ENCODE measurements at regions not wholly inside any gene's neighbourhood (a gene's known extent, or its start where the extent isn't known, plus 50 kb on each side); places are given as distances from the start of the nearest gene placed in this dataset.
"Not testable (repeated sequence)": the region's sequence is repeated elsewhere in the genome, so short reads cannot be mapped to it uniquely, and the experiment has no call there.

DNA sequence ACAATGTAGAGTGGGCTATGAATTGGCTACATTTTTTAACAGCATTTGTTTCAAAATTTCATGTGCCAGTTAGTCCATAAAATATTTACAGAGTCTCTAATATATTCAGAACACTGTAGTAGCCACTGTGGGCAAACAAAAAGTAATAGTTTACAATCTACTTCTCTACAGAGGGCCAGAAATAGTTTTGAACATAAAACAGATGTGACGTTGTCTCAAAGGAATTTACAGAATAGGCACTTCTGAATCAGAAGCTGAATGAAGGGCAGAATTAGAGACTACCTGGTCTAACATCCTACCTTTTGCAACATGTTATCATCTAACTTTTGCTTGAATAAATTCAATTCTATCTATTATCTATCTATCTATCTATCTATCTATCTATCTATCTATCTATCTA, 811.9 kb upstream of the EPHA5 start:
- Histone ChIP-seq H3K36me3 (replicated peaks in 1 of 2; ENCODE audit: insufficient read depth in 1 of 2, low read depth in 2 of 2) (no peaks in the 10 kb centered on the region), H3K27me3 (no peaks in the 10 kb centered on the region), H3K9me3 (no peaks in the 10 kb centered on the region), H3K4me1 (no peaks in the 10 kb centered on the region), H3K27ac (no peak overlapping the region), H3K4me3 (no peak overlapping the region)
- ATAC-seq, result no peak
- WGBS, 2 donors, result 31 to 56% methylated on average over 1 of the region's 1 CpG
- intact Hi-C loops (cut with DNase I), result no loop called here
- no peak for DNase-seq
- TF ChIP-seq, protein P1, sequence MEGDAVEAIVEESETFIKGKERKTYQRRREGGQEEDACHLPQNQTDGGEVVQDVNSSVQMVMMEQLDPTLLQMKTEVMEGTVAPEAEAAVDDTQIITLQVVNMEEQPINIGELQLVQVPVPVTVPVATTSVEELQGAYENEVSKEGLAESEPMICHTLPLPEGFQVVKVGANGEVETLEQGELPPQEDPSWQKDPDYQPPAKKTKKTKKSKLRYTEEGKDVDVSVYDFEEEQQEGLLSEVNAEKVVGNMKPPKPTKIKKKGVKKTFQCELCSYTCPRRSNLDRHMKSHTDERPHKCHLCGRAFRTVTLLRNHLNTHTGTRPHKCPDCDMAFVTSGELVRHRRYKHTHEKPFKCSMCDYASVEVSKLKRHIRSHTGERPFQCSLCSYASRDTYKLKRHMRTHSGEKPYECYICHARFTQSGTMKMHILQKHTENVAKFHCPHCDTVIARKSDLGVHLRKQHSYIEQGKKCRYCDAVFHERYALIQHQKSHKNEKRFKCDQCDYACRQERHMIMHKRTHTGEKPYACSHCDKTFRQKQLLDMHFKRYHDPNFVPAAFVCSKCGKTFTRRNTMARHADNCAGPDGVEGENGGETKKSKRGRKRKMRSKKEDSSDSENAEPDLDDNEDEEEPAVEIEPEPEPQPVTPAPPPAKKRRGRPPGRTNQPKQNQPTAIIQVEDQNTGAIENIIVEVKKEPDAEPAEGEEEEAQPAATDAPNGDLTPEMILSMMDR (IDR thresholded peaks at IDR 0.05), result no peak
- TF ChIP-seq POLR2A (IDR thresholded peaks at IDR 0.05), result no peak

DNA sequence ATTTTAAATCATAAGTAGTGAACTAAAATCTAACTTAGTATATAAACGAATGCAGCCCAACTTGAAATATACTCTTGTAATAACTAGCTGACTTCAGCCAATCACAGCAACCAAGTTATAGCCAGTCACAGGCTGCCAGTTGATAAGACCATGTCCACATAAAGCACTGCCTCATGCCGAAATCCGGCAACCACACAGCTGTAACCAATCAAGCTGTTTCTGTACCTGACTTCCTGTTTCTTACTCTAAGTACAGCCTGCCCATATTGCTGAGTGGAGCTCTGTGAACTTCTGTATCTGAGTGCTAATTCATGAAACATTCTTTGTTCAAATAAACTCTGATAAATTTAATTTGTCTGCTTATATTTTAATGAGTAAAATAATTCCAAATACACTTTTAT, 805.3 kb upstream of the EPHA5 start:
- Histone ChIP-seq H3K4me1 (no peaks in the 10 kb centered on the region), H3K36me3 (replicated peaks in 1 of 2; ENCODE audit: insufficient read depth in 1 of 2, low read depth in 2 of 2) (no peaks in the 10 kb centered on the region), H3K9me3 (no peaks in the 10 kb centered on the region), H3K27me3 (no peaks in the 10 kb centered on the region), H3K27ac (no peak overlapping the region), H3K4me3 (no peak overlapping the region)
- DNase-seq (no peak), ATAC-seq (no peak)
- TF ChIP-seq POLR2A (IDR thresholded peaks at IDR 0.05), result no peak
- TF ChIP-seq, protein P1 (IDR thresholded peaks at IDR 0.05), result no peak
- WGBS, 2 donors, result 35 to 39% methylated on average over 3 of the region's 3 CpGs
- intact Hi-C loops (cut with DNase I), result no loop called here

DNA sequence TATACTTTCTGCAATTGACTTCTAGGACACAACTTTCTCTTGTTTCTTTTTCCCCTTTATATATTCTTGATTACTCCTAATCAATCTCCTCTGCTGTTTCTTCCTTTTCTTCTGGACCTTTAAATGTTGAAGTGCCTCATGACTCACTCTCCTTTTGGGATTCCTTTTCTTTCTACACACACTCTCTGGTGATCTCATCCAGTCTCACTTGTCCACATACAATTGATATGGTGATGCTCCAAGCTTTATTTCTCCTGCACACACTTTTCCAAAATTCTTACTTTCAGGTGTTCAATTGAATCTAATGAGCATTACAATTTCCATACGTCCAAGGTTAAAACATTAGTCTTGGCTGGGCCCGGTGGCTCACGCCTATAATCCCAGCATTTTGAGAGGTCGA, 794.8 kb upstream of the EPHA5 start:
- H3K27me3 ChIP-seq, result no peaks in the 10 kb centered on the region
- DNase-seq, result no peak
- TF ChIP-seq, protein P1 (IDR thresholded peaks at IDR 0.05), result no peak
- TF ChIP-seq POLR2A (IDR thresholded peaks at IDR 0.05), result no peak
- intact Hi-C loops (cut with DNase I), result no loop called here
- no peaks in the 10 kb centered on the region for H3K9me3 ChIP-seq
- 58 to 60% methylated on average over 4 of the region's 4 CpGs for WGBS, 2 donors
- H3K4me3 ChIP-seq, result no peak overlapping the region
- H3K27ac ChIP-seq, result no peak overlapping the region
- H3K36me3 ChIP-seq (replicated peaks in 1 of 2; ENCODE audit: insufficient read depth in 1 of 2, low read depth in 2 of 2), result no peaks in the 10 kb centered on the region
- no peak for ATAC-seq
- no peaks in the 10 kb centered on the region for H3K4me1 ChIP-seq

DNA sequence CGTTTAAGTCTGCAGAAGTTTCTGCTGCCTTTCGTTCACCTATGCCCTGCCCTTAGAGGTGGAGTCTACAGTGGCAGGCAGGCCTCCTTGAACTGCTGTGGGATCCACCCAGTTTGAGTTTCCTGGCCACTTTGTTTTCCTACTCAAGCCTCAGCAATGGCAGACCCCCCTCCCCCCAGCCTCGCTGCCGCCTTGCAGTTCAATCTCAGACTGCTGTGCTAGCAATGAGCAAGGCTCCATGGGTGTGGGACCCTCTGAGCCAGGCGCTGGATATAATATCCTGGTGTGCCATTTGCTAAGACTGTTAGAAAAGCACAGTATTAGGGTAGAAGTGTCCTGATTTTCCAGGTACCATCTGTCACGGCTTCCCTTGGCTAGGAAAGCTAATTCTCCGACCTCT, 792.6 kb upstream of the EPHA5 start:
- ATAC-seq; H3K9me3 ChIP-seq; H3K4me3 ChIP-seq; H3K27me3 ChIP-seq; intact Hi-C loops (cut with DNase I); H3K27ac ChIP-seq; DNase-seq; H3K4me1 ChIP-seq; H3K36me3 ChIP-seq (replicated peaks in 1 of 2; ENCODE audit: insufficient read depth in 1 of 2, low read depth in 2 of 2): not testable (repeated sequence)
- 60 to 75% methylated on average over 6 to 7 of the region's 7 CpGs for whole genome bisulfite sequencing, 2 donors

DNA sequence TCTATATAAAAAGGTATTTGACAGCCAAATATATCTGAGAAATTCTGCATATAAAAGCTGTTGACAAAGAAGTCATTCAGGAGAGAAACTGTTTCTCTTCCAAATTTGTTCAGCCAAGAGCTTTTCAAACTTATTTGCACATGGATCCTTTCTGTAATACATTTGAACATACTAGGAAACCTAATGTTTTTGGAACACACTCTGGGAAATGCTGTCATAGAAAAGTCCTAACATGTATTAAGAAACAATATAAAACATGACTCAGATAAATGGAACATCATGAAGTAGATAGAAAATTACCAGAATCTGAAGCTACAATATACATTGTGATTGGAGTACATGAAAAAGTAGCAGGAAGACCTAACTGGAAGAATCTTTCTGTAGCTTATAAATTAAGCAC, 781.5 kb upstream of the EPHA5 start:
- DNase-seq, result no peak
- intact Hi-C loops (cut with DNase I), result no loop called here
- ATAC-seq, result no peak
- Histone ChIP-seq H3K27ac (no peak overlapping the region), H3K36me3 (replicated peaks in 1 of 2; ENCODE audit: insufficient read depth in 1 of 2, low read depth in 2 of 2) (no peaks in the 10 kb centered on the region), H3K4me3 (no peak overlapping the region), H3K9me3 (no peaks in the 10 kb centered on the region), H3K27me3 (no peaks in the 10 kb centered on the region), H3K4me1 (no peaks in the 10 kb centered on the region)
- TF ChIP-seq POLR2A (IDR thresholded peaks at IDR 0.05), result no peak
- TF ChIP-seq, protein P1 (IDR thresholded peaks at IDR 0.05), result no peak
